ENCODE measurements at regions not wholly inside any gene's neighbourhood (a gene's known extent, or its start where the extent isn't known, plus 50 kb on each side); places are given as distances from the start of the nearest gene placed in this dataset.
A peak's percentile ranks its signal among the peaks of the same experiment; 100 is the strongest.

DNA sequence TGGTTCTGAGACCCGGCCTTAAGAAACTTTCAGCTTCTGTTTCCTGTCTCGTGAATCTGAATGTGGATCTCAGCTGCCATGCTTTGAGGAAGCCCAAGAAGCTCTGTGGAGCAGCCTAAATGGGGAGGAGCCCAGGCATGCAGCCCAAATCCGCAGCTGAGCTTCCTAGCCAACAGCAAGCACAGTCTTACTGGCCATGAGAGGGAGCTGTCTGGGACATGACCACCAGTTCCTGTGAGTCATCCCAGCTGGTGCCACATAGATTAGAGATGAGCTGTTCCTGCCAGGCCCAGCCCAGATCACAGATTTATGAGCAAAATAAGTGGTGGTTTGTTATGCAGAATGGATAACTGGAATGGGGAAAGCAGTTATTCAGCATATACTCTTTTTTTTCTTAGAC lies 224.4 kb upstream of the APCDD1 start:
- no peak overlapping the region for H3K27ac ChIP-seq (replicated peaks)
- DNase-seq (ENCODE audit: low read depth in 1 of 2, low spot score in 1 of 2) = peak in 1 of 2 experiments; percentile 45
- TF ChIP-seq POLR2AphosphoS5 (IDR thresholded peaks at IDR 0.05; ENCODE audit: low read depth) (no peak), SPI1 (IDR thresholded peaks at IDR 0.05; ENCODE audit: borderline replicate concordance, low read depth) (no peak), GABPA (IDR thresholded peaks at IDR 0.05; ENCODE audit: low read depth) (no peak)
- TF ChIP-seq, protein P1, sequence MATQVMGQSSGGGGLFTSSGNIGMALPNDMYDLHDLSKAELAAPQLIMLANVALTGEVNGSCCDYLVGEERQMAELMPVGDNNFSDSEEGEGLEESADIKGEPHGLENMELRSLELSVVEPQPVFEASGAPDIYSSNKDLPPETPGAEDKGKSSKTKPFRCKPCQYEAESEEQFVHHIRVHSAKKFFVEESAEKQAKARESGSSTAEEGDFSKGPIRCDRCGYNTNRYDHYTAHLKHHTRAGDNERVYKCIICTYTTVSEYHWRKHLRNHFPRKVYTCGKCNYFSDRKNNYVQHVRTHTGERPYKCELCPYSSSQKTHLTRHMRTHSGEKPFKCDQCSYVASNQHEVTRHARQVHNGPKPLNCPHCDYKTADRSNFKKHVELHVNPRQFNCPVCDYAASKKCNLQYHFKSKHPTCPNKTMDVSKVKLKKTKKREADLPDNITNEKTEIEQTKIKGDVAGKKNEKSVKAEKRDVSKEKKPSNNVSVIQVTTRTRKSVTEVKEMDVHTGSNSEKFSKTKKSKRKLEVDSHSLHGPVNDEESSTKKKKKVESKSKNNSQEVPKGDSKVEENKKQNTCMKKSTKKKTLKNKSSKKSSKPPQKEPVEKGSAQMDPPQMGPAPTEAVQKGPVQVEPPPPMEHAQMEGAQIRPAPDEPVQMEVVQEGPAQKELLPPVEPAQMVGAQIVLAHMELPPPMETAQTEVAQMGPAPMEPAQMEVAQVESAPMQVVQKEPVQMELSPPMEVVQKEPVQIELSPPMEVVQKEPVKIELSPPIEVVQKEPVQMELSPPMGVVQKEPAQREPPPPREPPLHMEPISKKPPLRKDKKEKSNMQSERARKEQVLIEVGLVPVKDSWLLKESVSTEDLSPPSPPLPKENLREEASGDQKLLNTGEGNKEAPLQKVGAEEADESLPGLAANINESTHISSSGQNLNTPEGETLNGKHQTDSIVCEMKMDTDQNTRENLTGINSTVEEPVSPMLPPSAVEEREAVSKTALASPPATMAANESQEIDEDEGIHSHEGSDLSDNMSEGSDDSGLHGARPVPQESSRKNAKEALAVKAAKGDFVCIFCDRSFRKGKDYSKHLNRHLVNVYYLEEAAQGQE (IDR thresholded peaks at IDR 0.05; ENCODE audit: insufficient replicate concordance, low read depth) = no peak
- TF ChIP-seq, protein P2, sequence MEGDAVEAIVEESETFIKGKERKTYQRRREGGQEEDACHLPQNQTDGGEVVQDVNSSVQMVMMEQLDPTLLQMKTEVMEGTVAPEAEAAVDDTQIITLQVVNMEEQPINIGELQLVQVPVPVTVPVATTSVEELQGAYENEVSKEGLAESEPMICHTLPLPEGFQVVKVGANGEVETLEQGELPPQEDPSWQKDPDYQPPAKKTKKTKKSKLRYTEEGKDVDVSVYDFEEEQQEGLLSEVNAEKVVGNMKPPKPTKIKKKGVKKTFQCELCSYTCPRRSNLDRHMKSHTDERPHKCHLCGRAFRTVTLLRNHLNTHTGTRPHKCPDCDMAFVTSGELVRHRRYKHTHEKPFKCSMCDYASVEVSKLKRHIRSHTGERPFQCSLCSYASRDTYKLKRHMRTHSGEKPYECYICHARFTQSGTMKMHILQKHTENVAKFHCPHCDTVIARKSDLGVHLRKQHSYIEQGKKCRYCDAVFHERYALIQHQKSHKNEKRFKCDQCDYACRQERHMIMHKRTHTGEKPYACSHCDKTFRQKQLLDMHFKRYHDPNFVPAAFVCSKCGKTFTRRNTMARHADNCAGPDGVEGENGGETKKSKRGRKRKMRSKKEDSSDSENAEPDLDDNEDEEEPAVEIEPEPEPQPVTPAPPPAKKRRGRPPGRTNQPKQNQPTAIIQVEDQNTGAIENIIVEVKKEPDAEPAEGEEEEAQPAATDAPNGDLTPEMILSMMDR (IDR thresholded peaks at IDR 0.05; ENCODE audit: insufficient read depth, low read length) = no peak
- no peaks in the 10 kb centered on the region for H3K27me3 ChIP-seq (ENCODE audit: insufficient read depth, poor library complexity, severe bottlenecking)
- H3K4me3 ChIP-seq (replicated peaks; ENCODE audit: insufficient read depth, low read length) = no peak overlapping the region

DNA sequence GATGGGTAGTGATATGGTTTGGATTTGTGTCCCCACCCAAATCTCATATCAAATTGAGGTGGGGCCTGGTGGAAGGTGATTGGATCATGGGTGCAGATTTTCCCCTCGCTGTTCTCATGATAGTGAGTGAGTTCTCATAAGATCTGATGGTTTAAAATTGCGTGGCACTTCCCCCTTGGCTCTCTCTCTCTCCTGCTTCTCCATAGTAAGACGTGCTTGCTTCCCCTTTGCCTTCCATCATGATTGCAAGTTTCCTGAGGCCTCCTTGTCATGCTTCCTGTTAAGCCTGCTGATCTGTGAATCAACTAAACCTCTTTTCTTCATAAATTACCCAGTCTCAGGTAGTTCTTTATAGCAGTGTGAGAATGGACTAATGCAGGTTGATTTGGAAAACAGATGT lies 223.2 kb upstream of the APCDD1 start:
- Histone ChIP-seq H3K27me3 (ENCODE audit: insufficient read depth, poor library complexity, severe bottlenecking) (no peaks in the 10 kb centered on the region), H3K4me3 (replicated peaks; ENCODE audit: insufficient read depth, low read length) (no peak overlapping the region), H3K27ac (replicated peaks) (no peak overlapping the region)
- DNase-seq (ENCODE audit: low read depth in 1 of 2, low spot score in 1 of 2) = peak; percentile 62 to 70
- TF ChIP-seq, protein P1 (IDR thresholded peaks at IDR 0.05; ENCODE audit: insufficient replicate concordance, low read depth) = no peak
- TF ChIP-seq, protein P2 (IDR thresholded peaks at IDR 0.05; ENCODE audit: insufficient read depth, low read length) = no peak
- TF ChIP-seq SPI1 (IDR thresholded peaks at IDR 0.05; ENCODE audit: borderline replicate concordance, low read depth) (peak; percentile 60; the same call in 1 of the 2 replicates), GABPA (IDR thresholded peaks at IDR 0.05; ENCODE audit: low read depth) (no peak), POLR2AphosphoS5 (IDR thresholded peaks at IDR 0.05; ENCODE audit: low read depth) (no peak)

- DNase-seq (ENCODE audit: low read depth in 1 of 2, low spot score in 1 of 2) = no peak
- Histone ChIP-seq H3K27ac (replicated peaks) (no peak overlapping the region), H3K4me3 (replicated peaks; ENCODE audit: insufficient read depth, low read length) (no peak overlapping the region), H3K27me3 (ENCODE audit: insufficient read depth, poor library complexity, severe bottlenecking) (no peaks in the 10 kb centered on the region)
- TF ChIP-seq, protein P1 (IDR thresholded peaks at IDR 0.05; ENCODE audit: insufficient replicate concordance, low read depth) = no peak
- no peak for TF ChIP-seq GABPA (IDR thresholded peaks at IDR 0.05; ENCODE audit: low read depth)
- no peak for TF ChIP-seq SPI1 (IDR thresholded peaks at IDR 0.05; ENCODE audit: borderline replicate concordance, low read depth)
- TF ChIP-seq, protein P2 (IDR thresholded peaks at IDR 0.05; ENCODE audit: insufficient read depth, low read length) = no peak
- no peak for TF ChIP-seq POLR2AphosphoS5 (IDR thresholded peaks at IDR 0.05; ENCODE audit: low read depth)
Observed at GRCh38 chr18:10232062-10232461, 222.4 kb upstream of the APCDD1 start.

All from HL-60 (cell line).